ENCODE measurements at regions not wholly inside any gene's neighbourhood (a gene's known extent, or its start where the extent isn't known, plus 50 kb on each side); places are given as distances from the start of the nearest gene placed in this dataset.
"Not testable (repeated sequence)": the region's sequence is repeated elsewhere in the genome, so short reads cannot be mapped to it uniquely, and the experiment has no call there.

GRCh38 chr6:28675600-28675999 lies 149.9 kb downstream of the GPX5 start:
- Histone ChIP-seq H3K9me3 (ENCODE audit: control insufficient read depth in 2 of 2, insufficient read depth in 1 of 2, low read depth in 1 of 2, low read length in 1 of 2) (no peaks in the 10 kb centered on the region), H3K27ac (ENCODE audit: low read depth in 2 of 2, low read length in 1 of 2) (no peak overlapping the region), H3K27me3 (ENCODE audit: control insufficient read depth in 1 of 2, insufficient read depth in 2 of 2, low read length in 2 of 2) (peaks cover 2 to 5% of the 10 kb centered on the region in 2 donors), H3K4me1 (ENCODE audit: control insufficient read depth in 2 of 2, insufficient read depth in 2 of 2, low read length in 1 of 2) (no peaks in the 10 kb centered on the region), H3K36me3 (ENCODE audit: control insufficient read depth in 2 of 2, insufficient read depth in 2 of 2, low read length in 1 of 2) (no peaks in the 10 kb centered on the region), H3K4me3 (ENCODE audit: low read depth in 1 of 2, low read length in 2 of 2) (no peak overlapping the region)
- WGBS, 2 donors, result 73 to 88% methylated on average over 1 of the region's 1 CpG

GRCh38 chr6:28682542-28682941 lies 156.9 kb downstream of the GPX5 start:
- H3K27ac ChIP-seq (ENCODE audit: low read depth in 2 of 2, low read length in 1 of 2), result no peak overlapping the region
- H3K36me3 ChIP-seq (ENCODE audit: control insufficient read depth in 2 of 2, insufficient read depth in 2 of 2, low read length in 1 of 2), result no peaks in the 10 kb centered on the region
- no peaks in the 10 kb centered on the region for H3K4me1 ChIP-seq (ENCODE audit: control insufficient read depth in 2 of 2, insufficient read depth in 2 of 2, low read length in 1 of 2)
- no peak overlapping the region for H3K4me3 ChIP-seq (ENCODE audit: low read depth in 1 of 2, low read length in 2 of 2)
- H3K27me3 ChIP-seq (ENCODE audit: control insufficient read depth in 1 of 2, insufficient read depth in 2 of 2, low read length in 2 of 2), result no peaks in the 10 kb centered on the region
- 32 to 51% methylated on average over 3 of the region's 3 CpGs for WGBS, 2 donors
- H3K9me3 ChIP-seq (ENCODE audit: control insufficient read depth in 2 of 2, insufficient read depth in 1 of 2, low read depth in 1 of 2, low read length in 1 of 2), result no peaks in the 10 kb centered on the region

- H3K9me3 ChIP-seq (ENCODE audit: control insufficient read depth in 2 of 2, insufficient read depth in 1 of 2, low read depth in 1 of 2, low read length in 1 of 2); H3K4me3 ChIP-seq (ENCODE audit: low read depth in 1 of 2, low read length in 2 of 2); H3K4me1 ChIP-seq (ENCODE audit: control insufficient read depth in 2 of 2, insufficient read depth in 2 of 2, low read length in 1 of 2); H3K27me3 ChIP-seq (ENCODE audit: control insufficient read depth in 1 of 2, insufficient read depth in 2 of 2, low read length in 2 of 2); H3K27ac ChIP-seq (ENCODE audit: low read depth in 2 of 2, low read length in 1 of 2); H3K36me3 ChIP-seq (ENCODE audit: control insufficient read depth in 2 of 2, insufficient read depth in 2 of 2, low read length in 1 of 2): not testable (repeated sequence)
- WGBS, 2 donors, result 51 to 65% methylated on average over 16 of the region's 16 CpGs
Observed at GRCh38 chr6:28682956-28683685, 157.4 kb downstream of the GPX5 start.

- Histone ChIP-seq H3K27me3 (ENCODE audit: control insufficient read depth in 1 of 2, insufficient read depth in 2 of 2, low read length in 2 of 2) (no peaks in the 10 kb centered on the region), H3K27ac (ENCODE audit: low read depth in 2 of 2, low read length in 1 of 2) (no peak overlapping the region), H3K4me1 (ENCODE audit: control insufficient read depth in 2 of 2, insufficient read depth in 2 of 2, low read length in 1 of 2) (no peaks in the 10 kb centered on the region), H3K36me3 (ENCODE audit: control insufficient read depth in 2 of 2, insufficient read depth in 2 of 2, low read length in 1 of 2) (no peaks in the 10 kb centered on the region), H3K4me3 (ENCODE audit: low read depth in 1 of 2, low read length in 2 of 2) (no peak overlapping the region), H3K9me3 (ENCODE audit: control insufficient read depth in 2 of 2, insufficient read depth in 1 of 2, low read depth in 1 of 2, low read length in 1 of 2) (no peaks in the 10 kb centered on the region)
- WGBS, 2 donors, result 44 to 50% methylated on average over 9 of the region's 9 CpGs
Observed at GRCh38 chr6:28683945-28684538, 158.4 kb downstream of the GPX5 start.

GRCh38 chr6:28685960-28686359 lies 160.3 kb downstream of the GPX5 start:
- not testable (repeated sequence) for H3K9me3 ChIP-seq (ENCODE audit: control insufficient read depth in 2 of 2, insufficient read depth in 1 of 2, low read depth in 1 of 2, low read length in 1 of 2); H3K27ac ChIP-seq (ENCODE audit: low read depth in 2 of 2, low read length in 1 of 2); H3K27me3 ChIP-seq (ENCODE audit: control insufficient read depth in 1 of 2, insufficient read depth in 2 of 2, low read length in 2 of 2); H3K4me3 ChIP-seq (ENCODE audit: low read depth in 1 of 2, low read length in 2 of 2); H3K4me1 ChIP-seq (ENCODE audit: control insufficient read depth in 2 of 2, insufficient read depth in 2 of 2, low read length in 1 of 2); H3K36me3 ChIP-seq (ENCODE audit: control insufficient read depth in 2 of 2, insufficient read depth in 2 of 2, low read length in 1 of 2)
- 10 to 19% methylated on average over 3 of the region's 3 CpGs for WGBS, 2 donors

GRCh38 chr6:28686446-28687027 lies 160.9 kb downstream of the GPX5 start:
- 4 to 5% methylated on average over 11 of the region's 11 CpGs for WGBS, 2 donors
- not testable (repeated sequence) for H3K4me1 ChIP-seq (ENCODE audit: control insufficient read depth in 2 of 2, insufficient read depth in 2 of 2, low read length in 1 of 2); H3K4me3 ChIP-seq (ENCODE audit: low read depth in 1 of 2, low read length in 2 of 2); H3K36me3 ChIP-seq (ENCODE audit: control insufficient read depth in 2 of 2, insufficient read depth in 2 of 2, low read length in 1 of 2); H3K27me3 ChIP-seq (ENCODE audit: control insufficient read depth in 1 of 2, insufficient read depth in 2 of 2, low read length in 2 of 2); H3K27ac ChIP-seq (ENCODE audit: low read depth in 2 of 2, low read length in 1 of 2); H3K9me3 ChIP-seq (ENCODE audit: control insufficient read depth in 2 of 2, insufficient read depth in 1 of 2, low read depth in 1 of 2, low read length in 1 of 2)

- not testable (repeated sequence) for H3K9me3 ChIP-seq (ENCODE audit: control insufficient read depth in 2 of 2, insufficient read depth in 1 of 2, low read depth in 1 of 2, low read length in 1 of 2); H3K27me3 ChIP-seq (ENCODE audit: control insufficient read depth in 1 of 2, insufficient read depth in 2 of 2, low read length in 2 of 2); H3K36me3 ChIP-seq (ENCODE audit: control insufficient read depth in 2 of 2, insufficient read depth in 2 of 2, low read length in 1 of 2); H3K4me3 ChIP-seq (ENCODE audit: low read depth in 1 of 2, low read length in 2 of 2); H3K27ac ChIP-seq (ENCODE audit: low read depth in 2 of 2, low read length in 1 of 2); H3K4me1 ChIP-seq (ENCODE audit: control insufficient read depth in 2 of 2, insufficient read depth in 2 of 2, low read length in 1 of 2)
- 42 to 45% methylated on average over 7 of the region's 7 CpGs for WGBS, 2 donors
Observed at GRCh38 chr6:28687309-28687981, 161.8 kb downstream of the GPX5 start.

- not testable (repeated sequence) for H3K27ac ChIP-seq (ENCODE audit: low read depth in 2 of 2, low read length in 1 of 2); H3K9me3 ChIP-seq (ENCODE audit: control insufficient read depth in 2 of 2, insufficient read depth in 1 of 2, low read depth in 1 of 2, low read length in 1 of 2); H3K4me1 ChIP-seq (ENCODE audit: control insufficient read depth in 2 of 2, insufficient read depth in 2 of 2, low read length in 1 of 2); H3K4me3 ChIP-seq (ENCODE audit: low read depth in 1 of 2, low read length in 2 of 2); H3K27me3 ChIP-seq (ENCODE audit: control insufficient read depth in 1 of 2, insufficient read depth in 2 of 2, low read length in 2 of 2); H3K36me3 ChIP-seq (ENCODE audit: control insufficient read depth in 2 of 2, insufficient read depth in 2 of 2, low read length in 1 of 2)
- 26 to 27% methylated on average over 4 of the region's 4 CpGs for WGBS, 2 donors
Observed at GRCh38 chr6:28691991-28692390, 166.3 kb downstream of the GPX5 start.

- Histone ChIP-seq H3K4me3 (ENCODE audit: low read depth in 1 of 2, low read length in 2 of 2) (no peak overlapping the region), H3K36me3 (ENCODE audit: control insufficient read depth in 2 of 2, insufficient read depth in 2 of 2, low read length in 1 of 2) (no peaks in the 10 kb centered on the region), H3K9me3 (ENCODE audit: control insufficient read depth in 2 of 2, insufficient read depth in 1 of 2, low read depth in 1 of 2, low read length in 1 of 2) (no peaks in the 10 kb centered on the region), H3K4me1 (ENCODE audit: control insufficient read depth in 2 of 2, insufficient read depth in 2 of 2, low read length in 1 of 2) (no peaks in the 10 kb centered on the region), H3K27ac (ENCODE audit: low read depth in 2 of 2, low read length in 1 of 2) (no peak overlapping the region), H3K27me3 (ENCODE audit: control insufficient read depth in 1 of 2, insufficient read depth in 2 of 2, low read length in 2 of 2) (peaks cover 0 to 8% of the 10 kb centered on the region in 2 donors)
- 45 to 58% methylated on average over 23 of the region's 23 CpGs for WGBS, 2 donors
Observed at GRCh38 chr6:28693033-28693750, 167.5 kb downstream of the GPX5 start.
